ENCODE measurements at regions not wholly inside any gene's neighbourhood (a gene's known extent, or its start where the extent isn't known, plus 50 kb on each side); places are given as distances from the start of the nearest gene placed in this dataset.
"Not testable (repeated sequence)": the region's sequence is repeated elsewhere in the genome, so short reads cannot be mapped to it uniquely, and the experiment has no call there.

DNA sequence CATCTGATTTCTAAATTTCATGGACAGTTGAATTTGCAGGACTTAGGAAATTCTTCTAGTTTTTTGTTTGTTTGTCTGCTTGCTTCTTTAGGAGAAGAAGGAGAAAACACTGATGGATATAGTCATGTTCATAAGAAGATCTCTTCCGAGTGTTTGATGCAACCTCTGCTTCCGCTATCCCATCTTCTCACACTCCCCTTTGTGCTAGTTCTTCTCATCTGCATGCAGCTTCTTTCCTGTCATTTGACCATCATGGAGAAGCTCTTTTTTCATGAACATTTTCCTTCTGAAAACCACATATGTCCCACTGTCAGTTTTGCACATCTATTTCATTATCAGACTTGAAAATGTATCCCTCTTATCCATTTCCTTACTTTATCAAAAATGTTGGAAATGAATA lies 346.9 kb upstream of the PRKCQ start:
- no peak for DNase-seq (ENCODE audit: low read depth)

DNA sequence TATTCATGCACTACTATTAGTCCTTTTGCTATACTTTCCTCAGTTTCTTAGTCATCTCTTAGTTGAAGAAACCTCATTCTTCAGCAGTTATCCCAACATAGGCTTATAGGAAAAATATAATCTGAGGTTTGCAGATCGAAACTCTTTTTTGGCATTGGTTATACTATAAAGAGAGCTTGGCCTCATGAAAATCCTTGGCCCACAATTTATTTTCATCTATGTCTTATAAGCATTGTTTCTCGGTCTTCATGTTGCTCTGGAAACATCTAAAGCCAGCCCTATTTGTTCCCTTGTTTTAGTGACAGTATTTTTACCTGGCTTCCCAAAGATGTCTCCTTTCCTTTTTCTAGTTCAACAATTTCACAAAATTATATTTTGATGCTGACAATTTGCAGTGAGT lies 345.1 kb upstream of the PRKCQ start:
- no peak for DNase-seq (ENCODE audit: low read depth)

DNA sequence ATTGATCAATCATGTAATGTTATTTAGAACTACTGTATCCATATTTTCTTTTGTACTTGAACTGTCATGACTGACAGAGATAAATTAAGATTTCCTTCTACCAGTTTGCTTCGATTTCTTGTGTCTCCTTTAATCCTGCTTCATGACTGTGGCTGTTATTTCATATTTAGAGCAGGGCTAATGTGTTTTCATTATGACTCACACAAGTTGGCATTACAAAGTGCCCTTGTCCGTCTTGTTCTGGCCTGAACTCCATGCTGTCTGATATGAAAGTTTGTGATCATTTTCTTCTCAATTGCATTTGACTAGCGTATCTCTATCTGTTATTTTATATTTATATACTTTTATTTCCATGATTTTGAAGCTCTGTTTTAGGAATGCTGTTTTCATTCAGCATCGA lies 344.1 kb upstream of the PRKCQ start:
- no peak for DNase-seq (ENCODE audit: low read depth)

DNA sequence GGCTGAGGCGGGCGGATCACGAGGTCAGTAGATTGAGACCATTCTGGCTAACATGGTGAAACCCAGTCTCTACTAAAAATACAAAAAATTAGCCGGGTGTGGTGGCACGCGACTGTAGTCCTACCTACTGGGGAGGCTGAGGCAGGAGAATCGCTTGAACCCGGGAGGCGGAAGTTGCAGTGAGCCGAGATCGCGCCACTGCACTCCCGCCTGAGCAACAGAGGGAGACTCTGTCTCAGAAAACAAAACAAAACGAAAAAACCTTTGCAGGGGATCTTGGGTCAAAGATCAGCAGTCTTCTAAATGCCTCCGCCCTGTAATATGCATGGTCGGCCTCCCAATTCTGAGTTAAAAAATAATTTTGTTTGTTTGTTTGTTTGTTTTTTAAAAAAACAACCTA lies 340.9 kb upstream of the PRKCQ start:
- DNase-seq (ENCODE audit: low read depth), result not testable (repeated sequence)

DNA sequence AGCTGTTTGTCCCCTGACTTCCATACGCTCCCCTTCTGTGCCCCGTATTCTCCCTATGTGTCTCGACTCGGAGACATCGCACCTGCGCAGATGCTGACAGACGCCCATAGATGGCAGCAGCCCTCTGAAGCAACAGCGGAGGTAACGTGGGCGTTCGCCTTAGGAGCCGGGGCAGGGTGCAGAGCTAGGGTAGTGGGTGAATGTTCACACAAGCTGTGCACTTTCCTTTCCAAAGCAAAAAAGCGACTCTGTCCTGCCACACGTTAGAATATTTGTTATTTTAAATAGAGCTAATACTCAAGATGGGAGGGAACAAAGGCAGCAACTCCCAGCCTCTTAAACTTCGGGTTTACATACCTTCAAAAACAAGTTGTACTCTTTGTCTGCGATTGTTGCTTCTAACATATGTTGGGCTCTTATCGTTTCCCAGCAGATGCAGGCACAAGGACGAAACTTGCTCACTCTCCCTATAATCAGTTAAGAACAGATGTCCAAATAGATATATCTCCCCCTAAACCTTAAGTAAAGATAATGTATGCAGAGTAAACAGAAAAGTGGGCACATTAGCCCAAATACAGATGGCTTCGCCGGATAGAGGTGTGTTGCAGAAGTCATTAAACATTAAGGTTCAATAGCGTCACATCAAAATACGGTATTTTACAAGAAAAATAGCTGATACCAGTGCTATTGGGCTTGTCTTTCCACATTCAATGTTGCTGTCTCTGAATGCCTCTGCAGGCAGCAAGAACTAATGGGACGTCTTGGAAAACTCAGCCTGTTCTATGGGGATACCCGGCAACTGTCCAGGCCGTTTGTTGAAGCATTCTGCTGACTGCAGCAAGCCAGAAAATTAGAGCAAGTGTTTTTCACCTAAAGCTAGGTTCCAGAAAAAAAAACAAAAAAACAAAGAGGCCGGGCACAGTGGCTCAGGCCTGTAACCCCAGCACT lies 340.3 kb upstream of the PRKCQ start:
- peak; percentile 92 for DNase-seq (ENCODE audit: low read depth)

DNA sequence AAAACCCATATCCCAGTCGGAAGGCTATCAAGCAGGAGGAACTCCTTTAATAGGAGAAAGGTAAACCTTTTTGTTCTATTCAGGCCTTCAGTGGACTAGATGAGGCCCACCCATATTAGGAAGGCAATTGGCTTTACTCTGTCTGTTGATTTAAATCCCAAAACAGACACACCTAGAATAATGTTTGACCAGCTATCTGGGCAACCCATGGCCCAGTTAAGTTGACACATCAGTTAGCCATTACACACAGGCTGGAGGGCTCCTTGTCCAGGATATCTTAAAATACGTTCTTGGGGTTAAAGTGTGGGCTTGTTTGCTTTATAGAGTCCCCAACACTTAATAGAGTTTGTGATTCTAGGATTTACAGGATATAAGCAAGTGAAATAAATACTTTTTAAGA lies 339.0 kb upstream of the PRKCQ start:
- DNase-seq (ENCODE audit: low read depth), result no peak

DNA sequence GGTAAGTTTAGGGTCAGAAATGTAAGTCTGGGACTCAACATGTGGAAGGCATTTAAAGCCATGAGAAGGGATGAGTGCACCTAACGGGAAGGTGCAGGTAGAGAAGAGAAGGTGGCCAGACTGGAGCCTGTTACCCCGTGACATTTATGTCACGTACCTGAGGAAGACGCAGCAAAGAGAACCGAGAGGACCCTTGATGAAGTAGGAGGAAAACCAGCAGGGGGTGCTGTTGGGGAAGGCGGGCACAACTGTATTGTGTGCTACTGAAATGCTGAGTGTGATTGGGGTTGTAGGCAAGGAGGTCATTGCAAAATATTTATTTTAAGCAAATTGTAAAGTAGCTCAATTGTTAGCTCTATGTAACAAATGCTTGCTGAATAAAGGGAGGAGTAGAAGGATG lies 338.2 kb upstream of the PRKCQ start:
- no peak for DNase-seq (ENCODE audit: low read depth)

DNA sequence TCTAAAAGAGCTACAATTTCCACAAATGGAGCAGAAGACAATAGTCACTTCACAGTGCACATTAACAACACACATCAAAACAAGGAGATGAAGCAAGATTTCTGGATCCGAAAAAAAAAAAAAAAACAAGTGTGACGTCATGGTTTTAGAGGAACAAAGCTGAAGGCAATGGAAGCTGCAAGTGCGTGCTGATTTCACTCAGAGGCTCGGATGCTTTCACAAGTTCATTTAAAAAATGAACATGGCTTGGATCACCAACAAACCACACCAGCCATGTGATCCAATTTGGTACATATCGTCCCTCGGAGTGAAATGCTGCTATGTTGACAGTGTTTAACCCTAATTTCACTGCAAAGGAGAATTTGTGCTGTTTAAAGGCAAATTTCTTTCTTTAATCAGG lies 337.0 kb upstream of the PRKCQ start:
- DNase-seq (ENCODE audit: low read depth), result no peak

DNA sequence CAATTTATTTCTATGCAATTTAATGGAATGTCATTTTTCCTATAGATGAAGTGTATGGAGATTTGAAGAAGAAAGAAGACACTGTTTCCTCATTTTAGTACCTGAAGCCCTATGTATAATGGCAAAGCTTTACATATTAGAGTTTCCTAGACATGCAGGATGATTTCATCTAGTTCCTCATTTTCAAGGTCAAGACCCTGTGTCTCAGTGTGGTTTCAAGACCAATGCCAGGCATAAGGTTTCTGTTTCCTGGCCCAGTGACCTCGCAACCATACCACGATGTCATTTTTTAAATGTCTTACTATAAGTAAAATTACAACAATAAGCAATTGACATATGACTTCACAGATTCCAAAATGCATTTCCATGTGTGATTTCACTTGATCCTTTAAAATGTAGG lies 336.5 kb upstream of the PRKCQ start:
- DNase-seq (ENCODE audit: low read depth), result no peak

DNA sequence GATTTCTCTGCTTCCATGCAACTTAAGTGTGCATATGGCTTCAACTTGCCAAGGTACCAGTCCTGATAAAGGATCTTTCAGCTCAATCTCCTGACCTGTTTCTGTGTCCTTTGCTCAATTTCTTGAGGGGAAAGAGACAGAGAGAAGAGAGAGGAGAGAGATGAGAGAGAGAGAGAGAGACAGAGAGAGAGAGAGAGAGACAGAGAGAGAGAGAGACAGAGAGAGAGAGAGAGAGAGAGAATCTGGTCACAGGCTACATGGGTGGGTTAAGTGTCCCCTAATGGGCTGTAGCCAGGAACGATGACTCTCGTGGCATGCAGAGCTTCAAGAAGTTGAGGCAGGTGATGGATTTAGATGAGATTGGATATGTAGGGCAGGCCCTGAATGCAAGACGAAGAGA lies 335.2 kb upstream of the PRKCQ start:
- no peak for DNase-seq (ENCODE audit: low read depth)

DNA sequence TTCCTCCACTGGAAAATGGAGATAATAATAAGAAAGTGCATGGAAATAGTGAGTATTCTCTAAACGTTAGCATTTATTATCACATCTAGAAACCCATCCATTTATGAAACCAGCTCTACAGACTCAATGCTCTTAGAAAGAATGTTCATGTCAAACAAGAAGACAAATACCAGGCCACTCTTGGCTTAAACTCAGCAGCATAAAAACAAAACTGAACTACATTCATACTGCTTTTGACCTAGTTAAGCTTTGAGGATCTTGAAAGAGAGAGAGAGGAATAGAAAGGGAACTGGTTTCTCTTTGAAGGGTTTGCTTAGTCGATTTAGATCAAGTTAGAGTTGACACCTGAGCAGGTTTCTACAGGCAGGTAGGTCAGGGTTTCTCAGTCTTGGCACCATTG lies 332.9 kb upstream of the PRKCQ start:
- DNase-seq (ENCODE audit: low read depth), result no peak

DNA sequence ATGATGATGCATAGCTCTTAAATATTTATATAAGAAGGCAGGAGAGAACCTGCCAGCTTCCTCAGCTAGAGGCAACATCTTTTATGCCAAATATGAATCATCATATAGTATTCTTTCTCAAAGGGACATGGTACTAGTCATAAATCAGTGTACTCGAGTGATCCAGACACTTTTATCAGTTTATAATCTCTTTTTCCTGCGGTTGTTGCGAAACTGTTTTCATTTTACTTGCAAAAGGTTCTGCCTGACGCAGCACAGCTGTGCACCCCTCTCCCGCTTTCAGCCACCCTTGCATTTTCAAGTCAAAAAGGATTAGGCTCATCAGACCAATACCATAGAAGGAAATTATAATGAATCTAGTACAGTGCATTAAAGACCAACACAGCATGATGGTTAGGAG lies 332.3 kb upstream of the PRKCQ start:
- no peak for DNase-seq (ENCODE audit: low read depth)

DNA sequence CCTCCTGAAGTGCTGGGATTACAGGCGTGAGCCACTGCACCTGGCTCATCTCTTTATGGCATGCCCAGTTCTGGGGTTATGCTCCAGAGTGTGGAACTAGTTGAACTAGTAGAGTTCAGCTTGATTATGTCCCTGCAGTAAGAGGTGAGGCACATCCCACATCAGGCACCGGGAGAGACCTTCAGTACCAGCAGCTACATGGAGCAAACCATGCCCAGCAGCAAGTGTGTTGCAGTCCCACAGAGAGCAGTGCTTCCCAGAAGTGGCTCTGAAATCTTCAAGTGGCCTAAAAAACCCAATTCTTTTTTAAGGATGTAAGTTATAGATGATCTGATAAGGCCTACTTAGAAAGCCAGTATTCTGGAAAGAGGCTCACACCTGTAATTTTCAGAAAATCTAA lies 331.9 kb upstream of the PRKCQ start:
- no peak for DNase-seq (ENCODE audit: low read depth)

DNA sequence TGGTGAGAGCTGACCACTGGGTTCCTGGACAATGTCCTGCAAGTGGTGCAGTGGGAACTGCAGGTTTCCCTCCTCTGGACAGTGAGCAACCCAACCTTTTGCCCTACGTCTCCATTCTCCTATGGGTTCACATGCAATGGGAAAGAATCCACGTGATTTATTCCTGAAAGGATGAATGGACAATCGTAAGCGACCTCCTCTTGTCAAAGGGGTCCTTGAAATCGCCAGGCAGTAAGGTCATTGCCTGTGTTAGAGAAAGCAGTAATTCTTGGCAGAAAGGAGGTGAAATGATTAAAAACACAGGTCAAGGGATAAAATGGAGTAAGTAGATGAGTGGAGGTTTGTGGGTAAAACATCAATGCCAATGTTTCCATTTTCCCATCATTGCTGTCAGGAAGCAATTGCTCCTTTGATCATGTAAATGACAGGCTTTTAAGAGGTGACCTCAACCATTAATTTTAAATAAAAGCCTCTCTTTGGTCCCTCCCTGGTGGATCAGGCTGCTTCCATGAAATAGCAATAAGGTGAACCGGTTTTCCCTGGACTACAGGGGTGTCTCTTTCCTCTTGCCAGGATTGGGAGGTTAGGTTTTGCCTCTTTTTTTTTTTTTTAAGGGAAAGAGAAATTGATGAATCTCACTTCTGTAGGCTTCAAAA lies 330.0 kb upstream of the PRKCQ start:
- no peak for DNase-seq (ENCODE audit: low read depth)

DNA sequence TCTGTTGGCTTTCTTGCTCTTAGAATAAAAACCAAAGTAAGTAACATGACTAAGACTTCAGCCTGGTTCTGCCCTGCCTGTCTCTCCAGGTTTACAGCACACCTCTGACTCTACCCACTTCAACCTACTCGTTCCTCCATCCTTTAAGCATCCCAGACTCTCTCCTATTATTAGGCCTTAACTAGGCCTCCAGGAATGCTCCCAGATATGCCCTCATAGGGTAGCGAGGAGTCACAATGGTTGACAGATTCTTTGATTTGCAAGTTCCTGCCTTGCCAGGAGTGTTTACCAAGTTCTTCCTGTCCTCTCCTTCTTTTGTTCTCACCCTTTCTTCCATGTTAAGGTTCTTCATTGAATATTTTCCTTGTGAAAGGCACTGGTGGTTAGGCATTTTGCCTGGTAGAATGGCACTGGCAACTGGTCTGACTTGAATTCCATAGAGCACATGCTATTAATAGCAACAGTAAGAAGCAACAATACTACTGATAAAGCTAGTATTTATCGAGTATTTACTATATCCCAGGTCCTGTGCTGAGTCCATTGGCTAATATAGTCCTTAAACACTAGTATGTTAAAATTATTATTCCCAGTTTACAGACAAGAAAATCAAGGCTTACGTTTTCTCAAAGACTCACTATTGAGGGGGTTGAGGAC lies 327.9 kb upstream of the PRKCQ start:
- DNase-seq (ENCODE audit: low read depth), result no peak

DNA sequence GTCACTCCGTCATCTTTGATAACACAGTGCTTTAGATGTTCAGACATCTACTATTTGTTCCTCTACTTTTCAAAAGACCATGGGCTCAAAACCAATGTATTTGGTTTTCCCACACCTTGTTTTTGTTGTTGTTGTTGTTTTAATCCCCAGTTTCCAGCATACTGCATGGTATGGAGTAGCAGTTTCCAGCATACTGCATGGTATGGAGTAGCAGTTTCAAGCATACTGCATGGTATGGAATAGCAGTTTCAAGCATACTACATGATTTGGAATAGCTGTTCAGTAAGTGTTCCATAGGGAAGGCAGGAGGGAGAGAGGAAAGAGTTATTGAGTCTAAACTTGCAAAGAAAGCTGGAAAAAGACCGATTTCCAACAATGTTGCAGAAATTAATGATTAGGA lies 314.3 kb upstream of the PRKCQ start:
- no peak for DNase-seq (ENCODE audit: low read depth)

DNA sequence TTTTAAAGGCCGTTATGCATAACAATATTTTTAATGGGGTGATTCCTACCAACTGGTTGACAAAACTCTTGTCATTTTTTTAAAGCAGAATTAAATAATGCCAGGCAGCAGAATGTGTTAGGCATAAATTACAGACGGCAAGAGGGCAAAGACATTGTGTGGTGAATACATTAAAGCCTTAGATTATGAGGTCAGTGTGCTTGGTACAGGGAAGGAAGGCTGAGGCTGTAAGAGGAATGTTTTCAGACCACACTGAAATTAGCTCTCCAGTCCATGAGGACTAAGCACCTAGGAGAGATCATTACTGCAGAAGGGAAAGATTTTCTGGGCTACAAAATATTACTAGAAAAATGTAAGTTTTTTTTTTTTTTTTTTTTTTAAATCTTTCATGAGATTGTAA lies 312.8 kb upstream of the PRKCQ start:
- no peak for DNase-seq (ENCODE audit: low read depth)

DNA sequence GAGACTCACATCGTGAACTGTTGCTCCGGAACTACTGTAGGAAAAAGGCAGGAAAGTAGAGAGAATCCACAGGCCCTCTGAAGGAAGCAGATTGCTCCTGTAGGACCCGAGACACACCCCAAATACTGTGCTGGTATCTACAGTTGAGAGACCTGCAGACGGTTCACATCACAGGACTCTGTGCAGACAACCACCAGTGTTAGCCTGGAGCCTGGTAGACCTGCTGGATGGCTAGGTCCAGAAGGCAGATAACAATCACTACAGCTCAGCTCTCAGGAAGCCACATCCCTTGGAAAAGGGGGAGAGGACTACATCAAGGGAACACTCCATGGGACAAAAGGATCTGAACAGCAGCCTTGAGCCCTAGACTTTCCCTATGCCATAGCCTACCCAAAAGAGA lies 311.8 kb upstream of the PRKCQ start:
- DNase-seq (ENCODE audit: low read depth), result no peak

DNA sequence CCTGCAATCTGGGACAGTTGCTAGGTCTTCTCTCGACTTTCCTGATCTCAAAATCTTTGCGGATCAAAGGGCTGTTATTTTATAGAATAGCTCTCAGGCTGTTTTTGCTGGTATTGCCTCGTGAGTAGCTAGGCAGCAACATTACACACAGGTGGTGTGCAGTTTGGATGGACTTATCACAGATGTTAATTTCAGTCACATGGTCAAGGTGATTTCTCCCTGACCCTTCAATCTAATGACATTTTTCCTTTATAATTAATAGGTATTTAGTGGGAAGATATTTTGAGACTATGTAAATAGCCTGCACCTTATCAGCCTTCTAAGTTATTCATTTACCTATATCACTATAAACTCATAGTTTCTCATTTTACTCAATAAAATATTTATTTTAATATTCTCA lies 309.6 kb upstream of the PRKCQ start:
- no peak for DNase-seq (ENCODE audit: low read depth)

DNA sequence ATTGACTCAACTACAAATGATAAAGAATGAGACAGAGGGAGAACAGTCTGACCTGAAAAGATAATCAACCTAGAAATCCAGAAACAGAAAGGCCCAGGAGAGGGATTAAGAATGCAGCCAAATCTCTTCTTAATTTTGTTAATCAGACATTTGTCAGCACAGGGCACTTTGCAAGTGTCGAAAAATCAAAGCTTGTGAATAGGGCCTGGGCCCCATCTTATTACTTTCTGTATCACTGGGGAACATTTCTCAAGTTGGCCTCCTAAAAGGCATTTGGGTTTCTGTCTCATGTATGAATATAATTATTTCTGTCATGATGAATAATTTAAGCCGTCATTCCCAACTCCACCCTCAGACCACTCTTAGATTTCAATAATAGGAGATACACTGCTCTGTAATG lies 308.4 kb upstream of the PRKCQ start:
- DNase-seq (ENCODE audit: low read depth), result no peak

DNA sequence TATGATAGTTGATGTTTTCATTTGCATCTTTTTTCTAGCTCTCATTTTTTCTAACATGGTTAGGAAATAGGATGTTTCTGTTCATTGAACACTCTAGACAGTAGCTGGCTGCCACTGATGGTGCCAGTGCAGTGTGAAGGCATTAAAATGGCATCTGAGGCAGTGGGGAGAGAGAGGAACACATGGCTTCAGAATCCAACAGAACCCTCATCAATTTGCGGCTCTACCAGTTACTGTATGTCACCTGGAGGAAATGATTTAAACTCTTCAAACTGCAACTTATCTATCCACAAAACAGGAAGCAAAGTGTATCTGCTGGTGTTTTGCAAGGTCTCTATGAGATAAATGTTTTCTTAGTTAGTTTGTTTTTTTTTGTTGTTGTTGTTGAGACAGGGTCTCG lies 305.2 kb upstream of the PRKCQ start:
- no peak for DNase-seq (ENCODE audit: low read depth)

DNA sequence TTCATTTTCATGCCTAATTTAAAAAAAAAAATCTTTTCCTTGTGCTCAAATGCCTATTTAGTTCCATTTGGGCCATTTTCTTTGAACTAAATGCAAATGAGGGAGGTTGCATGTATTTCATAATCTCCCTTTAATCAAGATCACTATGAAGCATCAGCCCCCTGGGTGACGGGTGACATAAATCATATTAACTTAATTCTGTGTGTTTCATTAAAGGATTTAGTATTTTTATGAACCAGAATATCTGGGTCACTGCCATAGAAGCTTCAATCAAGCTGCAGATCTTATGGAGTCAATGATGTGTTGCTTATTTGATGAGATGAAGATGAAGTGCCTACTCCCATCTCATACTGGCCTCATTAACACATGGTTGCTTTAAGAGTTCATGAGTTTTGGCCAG lies 301.9 kb upstream of the PRKCQ start:
- DNase-seq (ENCODE audit: low read depth), result no peak

DNA sequence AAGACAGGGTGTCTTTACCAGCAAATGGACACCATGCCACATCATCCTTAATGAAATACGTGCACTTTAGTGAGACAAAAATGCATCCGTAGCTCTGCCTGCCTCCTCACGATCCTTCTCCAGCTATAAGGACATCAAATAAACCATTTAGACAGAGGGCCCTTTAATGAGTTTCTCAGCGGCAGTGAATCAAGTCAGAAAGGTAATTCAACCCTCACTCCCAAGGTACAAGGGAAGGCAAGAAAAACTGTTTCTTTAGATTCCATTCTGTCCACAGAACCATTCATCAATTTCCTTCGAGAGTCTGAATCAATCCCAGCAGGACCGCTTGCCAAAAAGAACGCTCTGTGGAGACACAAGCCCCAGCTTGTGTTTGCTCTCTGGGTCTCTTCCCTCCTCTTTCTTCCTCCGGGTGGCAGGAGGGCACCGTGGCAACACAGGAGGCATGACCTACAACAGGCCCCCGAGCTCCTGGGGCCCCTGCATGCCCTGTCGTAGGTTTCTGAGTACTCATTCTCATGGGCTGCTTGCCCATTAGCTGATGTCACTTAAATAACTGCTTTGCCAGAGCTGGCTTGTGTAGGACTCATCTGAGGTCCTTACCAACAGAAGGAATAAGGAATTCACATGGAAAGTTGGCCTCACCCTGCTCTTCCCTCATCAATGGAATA lies 297.8 kb upstream of the PRKCQ start:
- no peak for DNase-seq (ENCODE audit: low read depth)

Measured in CMK (cell line).